CD14-positive monocyte (primary cell): ENCODE measurements at regions not wholly inside any gene's neighbourhood (a gene's known extent, or its start where the extent isn't known, plus 50 kb on each side); places are given as distances from the start of the nearest gene placed in this dataset.

ENCODE experiments used
- DNase-seq, 3 donors: peaks; one replicate each; pipeline ENCODE4 v3.0.0-alpha.2; 2011 to 2022
- H2AFZ ChIP-seq: 2 replicates; pipeline ENCODE4 v1.6.0; 2012; ENCODE audit warnings: mild to moderate bottlenecking, low read depth, low read length, inconsistent platforms; ENCODE audit not compliant: insufficient read depth, poor library complexity, severe bottlenecking
- H3K27ac ChIP-seq, 2 donors: 1 replicate in 1 of 2; 2 replicates in 1 of 2; pipeline ENCODE4 v1.5.1; 2012 to 2013; ENCODE audit warnings: low read length in 2 of 2, control low read depth in 1 of 2, inconsistent platforms in 1 of 2, low read depth in 1 of 2, mild to moderate bottlenecking in 1 of 2
- H3K27me3 ChIP-seq, 2 donors: one replicate each; pipeline versions ENCODE4 v1.6.0 to v1.6.1; 2011 to 2013; ENCODE audit warnings: low read length in 2 of 2; ENCODE audit not compliant: control insufficient read depth in 2 of 2, insufficient read depth in 2 of 2
- H3K36me3 ChIP-seq, 2 donors: replicated peaks in 1 of 2; 1 replicate in 1 of 2; 2 replicates in 1 of 2; pipeline versions ENCODE4 v1.5.1 to v1.6.1; 2012 to 2013; ENCODE audit warnings: low read length in 2 of 2, control low read depth in 1 of 2, inconsistent platforms in 1 of 2, mild to moderate bottlenecking in 1 of 2; ENCODE audit not compliant: insufficient read depth in 2 of 2, control insufficient read depth in 1 of 2
- H3K4me1 ChIP-seq, 2 donors: 1 replicate in 1 of 2; 2 replicates in 1 of 2; pipeline versions ENCODE4 v1.5.1 to v1.6.1; 2012 to 2013; ENCODE audit warnings: low read length in 2 of 2, control low read depth in 1 of 2, inconsistent platforms in 1 of 2, mild to moderate bottlenecking in 1 of 2, moderate library complexity in 1 of 2; ENCODE audit not compliant: insufficient read depth in 2 of 2, control insufficient read depth in 1 of 2
- H3K4me2 ChIP-seq: replicated peaks from 2 replicates; pipeline ENCODE3; 2012; ENCODE audit warnings: low read length, moderate library complexity, mild to moderate bottlenecking; ENCODE audit not compliant: poor library complexity, severe bottlenecking; ENCODE audit errors: extremely low read depth
- H3K4me3 ChIP-seq, 3 experiments: fragments of 200-600 bp in 1 of 3; sonication (generic) in 1 of 3; replicated peaks in 1 of 3; 1 replicate in 2 of 3; 2 replicates in 1 of 3; pipeline ENCODE4 v1.5.1; 2011 to 2013; ENCODE audit warnings: low read length in 3 of 3, mild to moderate bottlenecking in 3 of 3, control low read depth in 2 of 3, low read depth in 2 of 3, inconsistent platforms in 1 of 3, moderate library complexity in 1 of 3
- H3K79me2 ChIP-seq: 2 replicates; pipeline ENCODE4 v1.6.0; 2012; ENCODE audit warnings: mild to moderate bottlenecking, control low read depth, inconsistent platforms, low read length, moderate library complexity; ENCODE audit not compliant: insufficient read depth
- H3K9ac ChIP-seq: 2 replicates; pipeline ENCODE4 v1.6.0; 2017; ENCODE audit warnings: low read length, mild to moderate bottlenecking; ENCODE audit not compliant: insufficient read depth, poor library complexity, severe bottlenecking
- H3K9me3 ChIP-seq, 2 donors: replicated peaks in 1 of 2; 1 replicate in 1 of 2; 2 replicates in 1 of 2; pipeline versions ENCODE4 v1.5.1 to v1.6.1; 2012 to 2013; ENCODE audit warnings: low read length in 2 of 2, control low read depth in 1 of 2; ENCODE audit not compliant: control insufficient read depth in 1 of 2, insufficient read depth in 1 of 2
- H4K20me1 ChIP-seq: 2 replicates; pipeline ENCODE4 v1.6.0; 2012; ENCODE audit warnings: mild to moderate bottlenecking, low read length, control low read depth, moderate library complexity; ENCODE audit not compliant: insufficient read depth
- H3K27ac Mint-ChIP-seq, 7 donors: one replicate each; pipeline ENCODE4 v1.8.0; 2020; ENCODE audit warnings: mild to moderate bottlenecking in 7 of 7, mixed read lengths in 7 of 7, moderate library complexity in 6 of 7, inconsistent platforms in 2 of 7
- H3K27me3 Mint-ChIP-seq, 3 donors: one replicate each; pipeline ENCODE4 v1.8.0; 2021 to 2022; ENCODE audit warnings: low read depth in 3 of 3, mild to moderate bottlenecking in 3 of 3, mixed read lengths in 3 of 3, moderate library complexity in 3 of 3, inconsistent platforms in 1 of 3
- H3K36me3 Mint-ChIP-seq, 2 donors: one replicate each; pipeline ENCODE4 v1.8.0; 2020; ENCODE audit warnings: mixed read lengths in 2 of 2, inconsistent platforms in 1 of 2, mild to moderate bottlenecking in 1 of 2
- H3K4me1 Mint-ChIP-seq: one replicate; pipeline ENCODE4 v1.8.0; 2020; ENCODE audit warnings: mild to moderate bottlenecking, mixed read lengths
- H3K4me3 Mint-ChIP-seq, 2 donors: one replicate each; pipeline ENCODE4 v1.8.0; 2020; ENCODE audit warnings: mild to moderate bottlenecking in 2 of 2, mixed read lengths in 2 of 2, moderate library complexity in 1 of 2
- H3K9me3 Mint-ChIP-seq, 7 donors: one replicate each; pipeline ENCODE4 v1.8.0; 2020 to 2022; ENCODE audit warnings: mixed read lengths in 7 of 7, mild to moderate bottlenecking in 6 of 7, moderate library complexity in 6 of 7, inconsistent platforms in 2 of 7
- WGBS: methylation state at CpG from one replicate; pipeline ENCODE4 v1.1.5; 2013; ENCODE audit warnings: missing lambda C conversion rate; ENCODE audit not compliant: insufficient coverage; 5-methylcytosine and 5-hydroxymethylcytosine counted together
- intact Hi-C, 2 donors: fragments of 100-400 bp; cut with micrococcal nuclease; formaldehyde crosslinking; loops; one replicate each; pipeline versions ENCODE4 v1.15.0 to v1.15.1; 2023
- TF ChIP-seq, protein P1 (sequence below): fragments of 200-600 bp; IDR thresholded peaks from one replicate; pipeline ENCODE4 v1.8.0; 2022; ENCODE audit warnings: antibody characterized with exemption, mild to moderate bottlenecking

- H4K20me1 ChIP-seq, result no peaks in the 10 kb centered on the region
- H2AFZ ChIP-seq, result no peak overlapping the region
- H3K9me3 ChIP-seq, result peaks cover 6 to 10% of the 10 kb centered on the region in 2 donors
- H3K79me2 ChIP-seq, result no peaks in the 10 kb centered on the region
- no peak overlapping the region for H3K9ac ChIP-seq
- intact Hi-C loops, result no loop called here
- no peaks in the 10 kb centered on the region for H3K36me3 ChIP-seq
- H3K4me3 ChIP-seq, result no peak overlapping the region
- Mint-ChIP-seq H3K4me3 (no peak overlapping the region), H3K4me1 (no peaks in the 10 kb centered on the region), H3K36me3 (no peaks in the 10 kb centered on the region), H3K27me3 (peaks cover 0 to 6% (median 0%) of the 10 kb centered on the region in 3 donors), H3K27ac (no peak overlapping the region), H3K9me3 (peaks cover 1 to 18% (median 7%) of the 10 kb centered on the region in 7 donors)
- TF ChIP-seq, protein P1, sequence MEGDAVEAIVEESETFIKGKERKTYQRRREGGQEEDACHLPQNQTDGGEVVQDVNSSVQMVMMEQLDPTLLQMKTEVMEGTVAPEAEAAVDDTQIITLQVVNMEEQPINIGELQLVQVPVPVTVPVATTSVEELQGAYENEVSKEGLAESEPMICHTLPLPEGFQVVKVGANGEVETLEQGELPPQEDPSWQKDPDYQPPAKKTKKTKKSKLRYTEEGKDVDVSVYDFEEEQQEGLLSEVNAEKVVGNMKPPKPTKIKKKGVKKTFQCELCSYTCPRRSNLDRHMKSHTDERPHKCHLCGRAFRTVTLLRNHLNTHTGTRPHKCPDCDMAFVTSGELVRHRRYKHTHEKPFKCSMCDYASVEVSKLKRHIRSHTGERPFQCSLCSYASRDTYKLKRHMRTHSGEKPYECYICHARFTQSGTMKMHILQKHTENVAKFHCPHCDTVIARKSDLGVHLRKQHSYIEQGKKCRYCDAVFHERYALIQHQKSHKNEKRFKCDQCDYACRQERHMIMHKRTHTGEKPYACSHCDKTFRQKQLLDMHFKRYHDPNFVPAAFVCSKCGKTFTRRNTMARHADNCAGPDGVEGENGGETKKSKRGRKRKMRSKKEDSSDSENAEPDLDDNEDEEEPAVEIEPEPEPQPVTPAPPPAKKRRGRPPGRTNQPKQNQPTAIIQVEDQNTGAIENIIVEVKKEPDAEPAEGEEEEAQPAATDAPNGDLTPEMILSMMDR, result no peak
- H3K27me3 ChIP-seq, result no peaks in the 10 kb centered on the region
- H3K4me2 ChIP-seq, result no peak overlapping the region
- no peak for DNase-seq
- H3K27ac ChIP-seq, result no peak overlapping the region
- no peaks in the 10 kb centered on the region for H3K4me1 ChIP-seq
- WGBS, result 80% methylated on average over 1 of the region's 8 CpGs
Observed at GRCh38 chrX:18026166-18026565, 165.1 kb upstream of the RAI2 start.

DNA sequence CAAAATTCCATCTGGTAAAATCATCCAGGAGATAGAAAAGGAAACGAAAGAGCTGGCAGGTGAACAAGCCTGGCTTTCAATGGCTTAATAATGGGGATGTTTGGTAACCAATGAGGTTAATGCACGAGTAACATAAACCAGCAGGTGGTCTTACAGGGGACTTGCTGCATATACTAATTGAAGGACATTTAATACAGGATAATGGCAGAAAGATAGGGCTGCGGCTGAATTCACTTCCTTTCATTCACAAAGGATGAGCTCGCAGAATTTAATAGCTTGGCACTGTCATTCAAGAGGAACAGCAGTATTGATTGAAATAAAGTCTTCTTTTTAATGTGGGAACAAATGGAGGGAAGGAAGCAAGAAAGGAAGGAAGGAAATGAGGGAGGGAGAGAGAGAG is 156.3 kb upstream of the RAI2 start:
- Histone ChIP-seq H3K4me2 (no peak overlapping the region), H4K20me1 (no peaks in the 10 kb centered on the region), H2AFZ (no peak overlapping the region), H3K4me1 (no peaks in the 10 kb centered on the region), H3K79me2 (no peaks in the 10 kb centered on the region), H3K4me3 (no peak overlapping the region), H3K36me3 (no peaks in the 10 kb centered on the region), H3K9me3 (no peaks in the 10 kb centered on the region), H3K9ac (no peak overlapping the region), H3K27ac (no peak overlapping the region), H3K27me3 (no peaks in the 10 kb centered on the region)
- TF ChIP-seq, protein P1, result no peak
- Mint-ChIP-seq H3K27ac (no peak overlapping the region), H3K4me3 (no peak overlapping the region), H3K27me3 (peaks cover 0 to 10% (median 0%) of the 10 kb centered on the region in 3 donors), H3K4me1 (no peaks in the 10 kb centered on the region), H3K9me3 (peaks cover 0 to 5% (median 2%) of the 10 kb centered on the region in 7 donors), H3K36me3 (no peaks in the 10 kb centered on the region)
- no peak for DNase-seq
- no CpG with 5 or more reads among the region's 4 CpGs for WGBS
- intact Hi-C loops, result no loop called here
